ENCODE measurements at regions not wholly inside any gene's neighbourhood (a gene's known extent, or its start where the extent isn't known, plus 50 kb on each side); places are given as distances from the start of the nearest gene placed in this dataset.
"Not testable (repeated sequence)": the region's sequence is repeated elsewhere in the genome, so short reads cannot be mapped to it uniquely, and the experiment has no call there.

DNA sequence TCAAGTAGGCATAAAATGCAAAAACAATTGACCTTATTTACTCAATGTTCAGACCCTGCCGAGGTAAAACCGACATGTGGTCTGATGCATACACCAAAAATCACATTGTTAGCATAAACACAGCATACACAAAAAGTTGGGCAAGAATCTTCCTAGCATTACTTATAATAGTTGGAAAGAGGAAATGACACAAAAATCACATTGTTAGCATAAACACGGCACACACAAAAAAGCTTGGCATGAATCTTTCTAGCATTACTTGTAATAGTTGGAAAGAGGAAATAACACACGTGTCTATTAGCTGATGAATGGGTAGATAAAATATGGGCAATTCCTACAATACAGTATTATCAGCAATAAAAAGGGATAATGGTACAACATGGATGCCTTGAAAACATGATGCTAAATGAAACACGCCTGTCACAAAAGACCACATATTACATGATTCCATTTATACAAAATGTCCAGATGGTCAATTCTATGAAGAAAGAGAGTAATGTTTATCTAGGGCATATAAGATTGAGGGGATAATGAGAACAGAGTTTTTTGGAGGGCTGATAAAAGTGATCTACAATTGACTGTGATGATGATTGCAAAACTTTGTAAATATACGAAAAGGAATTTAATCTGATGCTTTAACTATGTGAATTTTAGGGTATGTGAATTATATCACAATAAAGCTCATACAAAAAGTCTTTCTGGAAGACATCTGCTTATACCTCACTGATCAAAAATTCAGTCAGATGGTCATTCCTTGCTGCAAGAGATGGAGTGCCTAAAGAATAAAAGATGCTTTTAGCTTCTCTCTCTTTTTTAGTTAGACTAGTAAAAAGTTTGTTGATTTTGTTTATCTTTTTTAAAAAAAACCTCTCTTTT lies 1019.5 kb upstream of the CITED2 start:
- no peak for DNase-seq

DNA sequence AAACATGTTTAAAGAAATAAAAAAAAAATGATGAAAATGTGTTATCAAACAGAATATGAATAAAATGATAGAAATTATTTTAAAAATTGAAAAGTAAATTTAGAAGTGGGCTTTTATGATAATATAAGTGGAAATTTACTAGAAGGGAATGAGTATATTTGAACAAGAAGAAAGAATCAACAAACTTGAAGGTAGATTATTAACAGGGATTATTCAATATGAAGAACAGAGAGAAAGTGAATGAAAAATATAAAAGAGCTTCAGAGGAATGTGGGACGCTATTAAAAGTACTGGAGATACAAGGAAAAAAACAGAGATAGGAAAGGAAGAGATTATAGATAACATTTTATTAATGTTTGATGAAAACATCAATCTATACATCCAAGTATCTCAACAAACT lies 1014.4 kb upstream of the CITED2 start:
- no peak for DNase-seq

DNA sequence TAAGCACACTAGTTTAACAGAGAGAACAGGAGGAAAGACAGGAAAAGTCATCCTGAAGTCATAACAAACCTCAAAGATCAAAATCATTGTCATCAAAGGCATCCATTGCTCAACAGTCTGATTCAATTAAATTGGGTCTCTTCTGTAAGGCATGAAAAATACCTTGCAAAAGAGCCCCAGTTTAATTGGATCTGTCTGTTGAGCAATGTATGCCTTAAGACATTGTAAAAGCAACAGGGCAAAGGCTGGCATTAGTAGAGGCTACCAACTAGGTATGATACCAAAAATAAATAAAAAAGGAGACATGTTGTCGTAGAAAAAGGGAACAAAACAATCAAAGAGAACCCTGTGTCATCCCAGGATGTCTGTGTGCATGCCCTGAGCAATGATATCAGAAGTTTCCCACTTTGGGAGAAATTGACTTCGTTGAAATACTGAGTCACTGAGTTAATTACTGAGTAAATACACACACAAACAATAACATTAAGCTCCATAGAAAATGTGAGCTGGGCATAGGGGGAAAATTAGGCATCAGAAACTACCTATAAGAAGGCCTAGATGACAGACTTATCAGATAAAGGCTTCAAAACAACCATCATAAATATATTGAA lies 1013.8 kb upstream of the CITED2 start:
- DNase-seq: no peak

DNA sequence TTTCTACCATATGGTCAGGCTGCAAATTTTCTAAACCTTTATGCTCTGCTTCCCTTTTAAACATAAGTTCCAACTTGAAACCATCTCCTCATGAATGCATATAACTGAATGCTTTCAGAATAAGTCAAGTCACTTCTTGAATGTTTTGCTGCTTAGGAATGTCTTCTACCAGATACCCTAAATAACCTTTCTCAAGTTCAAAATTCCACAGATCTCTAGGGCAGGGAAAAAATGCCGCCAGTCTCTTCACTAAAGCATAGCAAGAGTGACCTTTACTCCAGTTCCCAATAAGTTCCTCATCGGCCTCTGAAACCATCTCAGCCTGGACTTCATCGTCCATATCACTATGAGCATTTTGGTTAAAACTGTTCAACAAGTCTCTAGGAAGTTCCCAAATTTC lies 1011.2 kb upstream of the CITED2 start:
- no peak for DNase-seq

DNA sequence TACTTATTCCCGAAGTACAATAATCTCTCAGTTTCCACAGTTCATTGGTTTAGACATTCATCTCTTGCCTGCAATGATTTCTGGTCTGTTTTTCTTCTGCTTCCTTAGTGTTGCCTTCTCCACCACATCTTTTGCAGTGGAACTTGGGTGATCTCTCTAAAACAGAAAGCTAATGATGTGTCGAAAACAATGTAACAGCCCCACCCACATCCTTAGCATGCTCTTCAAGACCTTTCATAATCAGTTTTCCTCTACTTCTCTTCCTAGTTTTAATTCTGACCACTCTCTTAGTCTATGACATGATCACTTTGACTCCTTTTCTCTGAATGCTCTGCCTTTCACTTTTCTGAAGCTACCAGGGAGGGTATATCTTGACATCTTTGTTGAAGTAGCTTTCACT lies 1007.9 kb upstream of the CITED2 start:
- DNase-seq: no peak

- no peak for DNase-seq
Measured at GRCh38 chr6:140380427-140381218, 1006.2 kb upstream of the CITED2 start.

DNA sequence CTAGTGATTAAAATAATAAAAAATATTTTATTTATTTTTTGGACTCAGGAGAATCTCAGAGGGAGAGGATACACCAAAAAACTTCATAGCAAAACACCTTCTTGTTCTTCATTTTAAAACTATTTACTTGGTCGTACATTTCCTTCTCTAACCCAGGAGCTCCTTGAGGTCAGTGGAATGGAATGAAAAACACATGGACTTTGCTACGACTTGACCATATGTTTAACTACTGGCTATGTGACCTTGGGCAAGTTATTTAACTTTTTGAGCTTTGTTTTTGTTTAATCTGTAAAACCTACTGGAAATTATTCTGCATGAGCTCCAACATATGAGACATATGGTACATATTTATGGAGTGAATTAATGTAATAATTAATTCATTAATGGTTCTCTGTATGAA lies 1005.5 kb upstream of the CITED2 start:
- DNase-seq: no peak

DNA sequence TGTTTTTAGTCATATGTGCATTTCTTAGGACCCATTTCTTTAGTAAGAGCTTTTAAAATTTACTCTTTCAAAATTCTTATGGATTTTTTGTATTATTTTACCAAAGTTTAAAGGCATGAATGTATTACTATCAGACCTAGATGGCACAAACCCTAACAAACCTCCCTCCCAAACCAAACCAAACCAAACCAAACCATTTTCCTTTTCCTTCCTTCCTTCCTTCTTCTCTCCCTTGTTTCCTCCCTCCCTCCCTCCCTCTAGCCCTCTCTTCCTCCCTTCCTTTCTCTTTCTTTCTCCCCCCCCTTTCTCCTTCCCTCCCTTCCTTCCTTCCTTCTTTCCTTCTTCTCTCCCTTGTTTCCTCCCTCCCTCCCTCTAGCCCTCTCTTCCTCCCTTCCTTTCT lies 1001.8 kb upstream of the CITED2 start:
- DNase-seq: no peak

DNA sequence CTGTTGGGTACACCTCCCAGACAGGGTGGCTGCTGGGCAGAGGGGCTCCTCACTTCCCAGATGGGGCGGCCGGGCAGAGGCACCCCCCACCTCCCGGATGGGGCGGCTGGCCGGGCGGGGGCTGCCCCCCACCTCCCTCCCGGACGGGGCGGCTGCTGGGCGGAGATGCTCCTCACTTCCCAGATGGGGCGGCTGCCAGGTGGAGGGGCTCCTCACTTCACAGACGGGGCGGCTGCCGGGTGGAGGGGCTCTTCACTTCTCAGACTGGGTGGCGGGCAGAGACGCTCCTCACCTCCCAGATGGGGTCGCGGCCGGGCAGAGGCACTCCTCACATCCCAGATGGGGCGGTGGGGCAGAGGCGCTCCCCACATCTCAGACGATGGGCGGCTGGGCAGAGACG lies 999.3 kb upstream of the CITED2 start:
- DNase-seq: not testable (repeated sequence)

- DNase-seq: no peak
Measured at GRCh38 chr6:140372064-140372463, 997.6 kb upstream of the CITED2 start.

DNA sequence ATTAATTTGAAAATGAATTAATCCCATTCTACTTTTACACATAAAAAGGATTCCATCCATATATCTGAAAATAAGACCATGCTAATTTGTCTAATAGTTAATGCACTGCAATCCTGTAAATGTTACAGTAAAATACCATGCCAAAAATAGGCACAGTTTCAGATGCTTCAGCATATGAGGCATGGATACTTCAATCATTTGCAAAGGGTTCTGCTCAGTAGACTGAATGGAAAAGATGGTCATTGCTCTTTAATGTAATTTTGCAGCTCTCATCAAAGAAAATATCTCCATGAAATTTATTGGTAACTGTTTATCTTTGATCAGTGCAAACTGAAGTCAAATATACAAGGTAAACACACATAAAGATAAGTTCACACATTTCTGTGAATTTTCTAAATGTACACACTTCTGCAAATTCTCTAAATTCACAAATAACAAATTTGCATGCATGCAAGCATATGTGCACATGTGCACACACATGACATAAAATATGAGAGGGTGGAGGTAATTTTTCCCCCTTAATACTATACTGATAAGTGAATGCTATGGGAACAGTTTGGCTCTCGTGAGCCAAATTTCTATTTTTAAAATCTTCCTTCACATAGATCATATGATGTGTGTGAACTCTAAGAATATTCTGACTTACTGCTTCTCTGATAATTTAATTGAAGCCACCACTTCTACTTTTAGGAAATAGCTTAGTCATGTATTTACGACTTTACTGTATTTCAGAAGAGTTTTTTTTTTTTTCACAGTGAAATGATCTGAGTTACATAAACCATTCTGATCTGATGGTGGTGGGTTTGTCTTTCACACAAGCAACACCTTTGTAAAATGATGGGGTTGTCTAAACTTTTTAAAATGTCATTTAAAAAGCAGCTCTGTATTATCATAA lies 996.8 kb upstream of the CITED2 start:
- no peak for DNase-seq

DNA sequence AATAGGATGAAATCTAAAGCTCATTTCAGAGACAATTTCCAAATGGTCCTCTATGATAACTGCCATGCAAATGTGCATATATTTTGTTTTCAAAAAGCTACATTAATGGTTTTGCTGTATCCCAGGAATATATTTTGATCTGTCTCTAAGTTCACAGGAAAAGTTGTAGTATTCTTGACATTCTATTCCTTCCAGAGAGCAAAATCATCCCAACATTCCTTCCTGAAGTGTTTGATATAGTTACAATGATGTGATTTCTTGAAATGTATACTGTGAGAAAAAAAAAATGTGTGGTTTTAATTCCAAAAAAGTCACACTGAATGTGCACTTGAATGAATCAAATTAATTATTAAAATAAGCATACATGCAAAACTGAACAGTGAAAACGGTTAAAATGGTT lies 996.0 kb upstream of the CITED2 start:
- no peak for DNase-seq

GRCh38 chr6:140366991-140367390 lies 992.5 kb upstream of the CITED2 start:
- no peak for DNase-seq

DNA sequence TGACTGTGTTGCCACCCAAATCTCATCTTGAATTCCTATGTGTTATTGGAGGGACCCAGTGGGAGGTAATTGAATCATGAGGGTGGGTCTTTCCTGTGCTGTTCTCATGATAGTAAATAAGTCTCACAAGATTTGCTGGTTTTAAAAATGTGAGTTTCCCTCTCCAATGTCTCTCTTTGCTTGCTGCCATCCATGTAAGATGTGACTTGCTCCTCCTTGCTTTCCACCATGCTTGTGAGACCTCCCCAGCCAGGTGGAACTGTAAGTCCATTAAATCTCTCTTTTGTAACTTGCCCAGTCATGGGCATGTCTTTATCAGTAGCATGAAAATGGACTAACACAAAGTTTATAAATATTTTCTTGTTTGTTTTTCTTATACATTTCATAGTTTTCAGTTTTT lies 990.5 kb upstream of the CITED2 start:
- DNase-seq: no peak

GRCh38 chr6:140360651-140361050 lies 986.2 kb upstream of the CITED2 start:
- no peak for DNase-seq

DNA sequence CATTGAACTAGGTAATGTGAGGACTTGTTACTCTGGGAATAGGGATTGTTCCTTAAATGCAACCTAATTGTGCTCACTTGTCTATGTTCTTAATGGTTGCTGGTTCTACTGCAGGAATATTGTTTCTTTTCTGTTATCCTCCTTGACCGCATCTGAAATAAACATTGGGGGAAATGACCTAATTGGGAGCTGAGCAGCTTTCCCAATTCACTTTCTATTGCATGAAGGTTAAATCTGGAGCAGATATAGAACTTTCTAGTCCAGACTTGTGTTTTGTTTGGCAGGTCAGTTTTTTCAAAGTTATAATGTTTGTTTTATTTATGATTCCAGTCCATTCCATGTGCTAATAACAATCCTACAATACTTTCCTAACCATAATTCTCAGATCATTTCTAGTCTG lies 981.0 kb upstream of the CITED2 start:
- DNase-seq: no peak

GRCh38 chr6:140354296-140354695 lies 979.8 kb upstream of the CITED2 start:
- no peak for DNase-seq

GRCh38 chr6:140353536-140353935 lies 979.1 kb upstream of the CITED2 start:
- DNase-seq: no peak

DNA sequence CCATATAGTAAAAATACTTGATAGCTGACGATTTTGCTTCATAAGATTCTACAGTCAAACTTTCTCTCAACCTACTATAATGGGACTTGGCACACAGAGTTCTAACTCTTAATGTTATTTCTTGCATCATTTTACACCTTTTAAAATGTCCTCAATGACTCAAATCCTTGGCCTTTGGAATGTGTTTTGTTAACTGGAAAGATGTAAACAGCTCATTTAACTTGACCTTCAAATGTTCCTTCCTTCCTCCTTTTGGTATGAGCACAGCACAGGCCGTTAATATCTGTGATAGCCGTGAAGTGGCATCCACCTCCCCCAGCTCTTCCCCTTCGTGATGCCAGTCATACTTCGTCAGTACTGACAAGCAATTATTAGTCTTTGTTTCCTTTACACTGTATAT lies 972.0 kb upstream of the CITED2 start:
- no peak for DNase-seq

DNA sequence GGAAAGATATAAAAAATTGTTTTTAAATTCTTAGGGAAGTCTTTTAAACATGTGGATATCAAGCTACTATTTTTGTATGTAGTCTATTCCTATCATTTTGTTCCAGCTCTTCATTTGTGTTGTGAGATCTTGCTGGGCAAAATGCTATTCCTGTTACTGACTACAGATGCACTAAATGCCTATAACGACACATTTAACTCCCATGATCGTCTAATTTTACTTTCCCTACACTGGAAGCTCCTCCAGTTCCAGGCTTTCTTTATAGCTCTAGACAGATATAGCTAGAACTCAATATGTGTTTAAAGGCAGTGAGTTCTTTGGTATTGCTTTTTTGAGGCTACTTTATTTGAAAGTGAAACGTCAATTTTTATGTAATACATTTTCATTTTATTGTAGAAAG lies 971.5 kb upstream of the CITED2 start:
- no peak for DNase-seq

GRCh38 chr6:140344142-140344913 lies 969.9 kb upstream of the CITED2 start:
- DNase-seq: no peak

GRCh38 chr6:140343128-140343527 lies 968.7 kb upstream of the CITED2 start:
- DNase-seq: no peak
